ENCODE measurements at regions not wholly inside any gene's neighbourhood (a gene's known extent, or its start where the extent isn't known, plus 50 kb on each side); places are given as distances from the start of the nearest gene placed in this dataset.
"Not testable (repeated sequence)": the region's sequence is repeated elsewhere in the genome, so short reads cannot be mapped to it uniquely, and the experiment has no call there.

GRCh38 chr21:29430030-29430429 lies 131.3 kb downstream of the BACH1 start:
- H3K4me3 ChIP-seq (replicated peaks in 1 of 2; ENCODE audit: low read depth in 2 of 2, low read length in 2 of 2), result no peak overlapping the region
- no peak for TF ChIP-seq CTCF (IDR thresholded peaks at IDR 0.05; ENCODE audit: low read depth, low read length)
- no peak for DNase-seq (ENCODE audit: low read depth in 2 of 2)

- TF ChIP-seq CTCF (IDR thresholded peaks at IDR 0.05; ENCODE audit: low read depth, low read length), result no peak
- DNase-seq (ENCODE audit: low read depth in 2 of 2), result no peak
- H3K4me3 ChIP-seq (replicated peaks in 1 of 2; ENCODE audit: low read depth in 2 of 2, low read length in 2 of 2), result no peak overlapping the region
Measured at GRCh38 chr21:29430576-29430975, 131.9 kb downstream of the BACH1 start.

- TF ChIP-seq CTCF (IDR thresholded peaks at IDR 0.05; ENCODE audit: low read depth, low read length), result no peak
- DNase-seq (ENCODE audit: low read depth in 2 of 2), result no peak
- no peak overlapping the region for H3K4me3 ChIP-seq (replicated peaks in 1 of 2; ENCODE audit: low read depth in 2 of 2, low read length in 2 of 2)
Measured at GRCh38 chr21:29431178-29431577, 132.5 kb downstream of the BACH1 start.

- no peak for TF ChIP-seq CTCF (IDR thresholded peaks at IDR 0.05; ENCODE audit: low read depth, low read length)
- no peak for DNase-seq (ENCODE audit: low read depth in 2 of 2)
- H3K4me3 ChIP-seq (replicated peaks in 1 of 2; ENCODE audit: low read depth in 2 of 2, low read length in 2 of 2), result no peak overlapping the region
Measured at GRCh38 chr21:29431680-29432079, 133.0 kb downstream of the BACH1 start.

GRCh38 chr21:29433366-29434059 lies 134.8 kb downstream of the BACH1 start:
- H3K4me3 ChIP-seq (replicated peaks in 1 of 2; ENCODE audit: low read depth in 2 of 2, low read length in 2 of 2), result no peak overlapping the region
- DNase-seq (ENCODE audit: low read depth in 2 of 2), result no peak
- no peak for TF ChIP-seq CTCF (IDR thresholded peaks at IDR 0.05; ENCODE audit: low read depth, low read length)

- TF ChIP-seq CTCF (IDR thresholded peaks at IDR 0.05; ENCODE audit: low read depth, low read length), result no peak
- no peak for DNase-seq (ENCODE audit: low read depth in 2 of 2)
Measured at GRCh38 chr21:29434081-29434480, 135.4 kb downstream of the BACH1 start.

GRCh38 chr21:29434982-29435381 lies 136.3 kb downstream of the BACH1 start:
- not testable (repeated sequence) for H3K4me3 ChIP-seq (replicated peaks in 1 of 2; ENCODE audit: low read depth in 2 of 2, low read length in 2 of 2); DNase-seq (ENCODE audit: low read depth in 2 of 2)

More at GRCh38 chr21:29434081-29434480, 135.4 kb downstream of the BACH1 start:
- H3K4me3 ChIP-seq (replicated peaks in 1 of 2; ENCODE audit: low read depth in 2 of 2, low read length in 2 of 2), result no peak overlapping the region

Measured in cardiac fibroblast (primary cell).